ENCODE measurements at regions not wholly inside any gene's neighbourhood (a gene's known extent, or its start where the extent isn't known, plus 50 kb on each side); places are given as distances from the start of the nearest gene placed in this dataset.
"Not testable (repeated sequence)": the region's sequence is repeated elsewhere in the genome, so short reads cannot be mapped to it uniquely, and the experiment has no call there.

GRCh38 chr2:7094231-7094741 is 177.1 kb downstream of the RNF144A start:
- no peak for FAIRE-seq
- DNase-seq (ENCODE audit: insufficient read length, low spot score) = no peak

GRCh38 chr2:7096726-7097352 is 179.6 kb downstream of the RNF144A start:
- no peak for FAIRE-seq
- DNase-seq (ENCODE audit: insufficient read length, low spot score) = no peak

- DNase-seq (ENCODE audit: insufficient read length, low spot score) (peak; percentile 54), FAIRE-seq (peak; percentile 83)
Measured at GRCh38 chr2:7097353-7097895, 180.2 kb downstream of the RNF144A start.

GRCh38 chr2:7098816-7099215 is 181.6 kb downstream of the RNF144A start:
- FAIRE-seq = no peak
- DNase-seq (ENCODE audit: insufficient read length, low spot score) = no peak

GRCh38 chr2:7099687-7100086 is 182.5 kb downstream of the RNF144A start:
- FAIRE-seq = not testable (repeated sequence)

GRCh38 chr2:7102826-7103225 is 185.6 kb downstream of the RNF144A start:
- no peak for DNase-seq (ENCODE audit: insufficient read length, low spot score)
- FAIRE-seq = no peak

More at GRCh38 chr2:7099687-7100086, 182.5 kb downstream of the RNF144A start:
- not testable (repeated sequence) for DNase-seq (ENCODE audit: insufficient read length, low spot score)

- DNase-seq (ENCODE audit: insufficient read length, low spot score) (no peak), FAIRE-seq (no peak)
Measured at GRCh38 chr2:7108792-7109532, 191.8 kb downstream of the RNF144A start.

- FAIRE-seq (no peak), DNase-seq (ENCODE audit: insufficient read length, low spot score) (no peak)
Measured at GRCh38 chr2:7109533-7109885, 192.3 kb downstream of the RNF144A start.

GRCh38 chr2:7111626-7112025 is 194.4 kb downstream of the RNF144A start:
- FAIRE-seq = no peak

GRCh38 chr2:7115364-7115763 is 198.2 kb downstream of the RNF144A start:
- FAIRE-seq (no peak), DNase-seq (ENCODE audit: insufficient read length, low spot score) (no peak)

More at GRCh38 chr2:7111626-7112025, 194.4 kb downstream of the RNF144A start:
- no peak for DNase-seq (ENCODE audit: insufficient read length, low spot score)

GRCh38 chr2:7115906-7116305 is 198.7 kb downstream of the RNF144A start:
- no peak for FAIRE-seq

GRCh38 chr2:7116511-7116910 is 199.3 kb downstream of the RNF144A start:
- FAIRE-seq = no peak

More at GRCh38 chr2:7115906-7116305, 198.7 kb downstream of the RNF144A start:
- DNase-seq (ENCODE audit: insufficient read length, low spot score) = no peak

GRCh38 chr2:7117076-7117475 is 199.9 kb downstream of the RNF144A start:
- DNase-seq (ENCODE audit: insufficient read length, low spot score) (no peak), FAIRE-seq (no peak)

More at GRCh38 chr2:7116511-7116910, 199.3 kb downstream of the RNF144A start:
- no peak for DNase-seq (ENCODE audit: insufficient read length, low spot score)

- DNase-seq (ENCODE audit: insufficient read length, low spot score) = no peak
- no peak for FAIRE-seq
Measured at GRCh38 chr2:7118606-7119131, 201.5 kb downstream of the RNF144A start.

- DNase-seq (ENCODE audit: insufficient read length, low spot score) = peak; percentile 10
- FAIRE-seq = no peak
Measured at GRCh38 chr2:7119132-7119835, 202.1 kb downstream of the RNF144A start.

- no peak for FAIRE-seq
Measured at GRCh38 chr2:7121851-7122250, 204.6 kb downstream of the RNF144A start.

GRCh38 chr2:7127156-7127555 is 209.9 kb downstream of the RNF144A start:
- DNase-seq (ENCODE audit: insufficient read length, low spot score) (no peak), FAIRE-seq (no peak)

More at GRCh38 chr2:7121851-7122250, 204.6 kb downstream of the RNF144A start:
- DNase-seq (ENCODE audit: insufficient read length, low spot score) = no peak

- no peak for FAIRE-seq
Measured at GRCh38 chr2:7127687-7128086, 210.5 kb downstream of the RNF144A start.

GRCh38 chr2:7131261-7131660 is 214.0 kb downstream of the RNF144A start:
- no peak for DNase-seq (ENCODE audit: insufficient read length, low spot score)
- no peak for FAIRE-seq

More at GRCh38 chr2:7127687-7128086, 210.5 kb downstream of the RNF144A start:
- DNase-seq (ENCODE audit: insufficient read length, low spot score) = no peak

- no peak for FAIRE-seq
- no peak for DNase-seq (ENCODE audit: insufficient read length, low spot score)
Measured at GRCh38 chr2:7132753-7133152, 215.5 kb downstream of the RNF144A start.

GRCh38 chr2:7133521-7133920 is 216.3 kb downstream of the RNF144A start:
- FAIRE-seq = no peak
- DNase-seq (ENCODE audit: insufficient read length, low spot score) = no peak
